ENCODE measurements at regions not wholly inside any gene's neighbourhood (a gene's known extent, or its start where the extent isn't known, plus 50 kb on each side); places are given as distances from the start of the nearest gene placed in this dataset.

DNA sequence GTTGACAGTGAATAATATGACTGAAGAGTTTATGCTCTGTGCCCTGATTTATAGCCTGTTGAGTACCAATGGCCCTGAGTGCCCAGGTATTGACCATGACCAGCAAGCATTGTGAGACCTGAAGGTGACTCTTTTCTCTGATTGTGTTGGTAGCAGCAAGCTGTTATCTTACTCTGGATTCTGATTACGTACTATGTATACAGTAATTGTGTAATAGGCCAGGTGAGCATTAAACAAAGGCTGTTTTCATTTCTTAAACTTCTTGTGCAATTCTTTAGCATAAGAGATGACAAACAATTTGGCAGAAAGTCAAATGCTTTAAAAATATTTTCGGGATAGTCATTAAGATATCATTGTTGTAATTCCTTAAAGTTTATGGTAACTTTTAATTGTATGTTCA lies 111.7 kb upstream of the PTPRK start:
- H3K27me3 ChIP-seq (replicated peaks; ENCODE audit: insufficient read depth, low read depth, low read length, poor library complexity), result no peaks in the 10 kb centered on the region
- no peak for DNase-seq (ENCODE audit: low spot score)
- CTCF ChIA-PET, result no interaction called here
- no peak overlapping the region for H3K4me3 ChIP-seq (ENCODE audit: low read depth, low read length, poor library complexity, severe bottlenecking)
- no peaks in the 10 kb centered on the region for H3K9me3 ChIP-seq (ENCODE audit: low read depth, low read length, poor library complexity, severe bottlenecking)
- no TSS peak for BruUV-seq (replicated peaks)
- TF ChIP-seq EZH2 (IDR thresholded peaks at IDR 0.05; ENCODE audit: borderline replicate concordance, low read depth, low read length, poor library complexity, severe bottlenecking) (no peak), CTCF (conservative IDR thresholded peaks at IDR 0.05; ENCODE audit: low read depth, low read length) (no peak)
- no peaks in the 10 kb centered on the region for H3K4me1 ChIP-seq (ENCODE audit: insufficient read depth, low read length, poor library complexity, severe bottlenecking)
- no peak overlapping the region for H3K27ac ChIP-seq (ENCODE audit: low read depth, low read length, poor library complexity, severe bottlenecking)
- POLR2A ChIA-PET (ENCODE audit: low non-redundant PET), result no interaction called here
- no peaks in the 10 kb centered on the region for H3K36me3 ChIP-seq (ENCODE audit: insufficient read depth, low read length, poor library complexity, severe bottlenecking)
- intact Hi-C loops (cut with micrococcal nuclease; ENCODE audit: unreplicated experiment), result no loop called here

DNA sequence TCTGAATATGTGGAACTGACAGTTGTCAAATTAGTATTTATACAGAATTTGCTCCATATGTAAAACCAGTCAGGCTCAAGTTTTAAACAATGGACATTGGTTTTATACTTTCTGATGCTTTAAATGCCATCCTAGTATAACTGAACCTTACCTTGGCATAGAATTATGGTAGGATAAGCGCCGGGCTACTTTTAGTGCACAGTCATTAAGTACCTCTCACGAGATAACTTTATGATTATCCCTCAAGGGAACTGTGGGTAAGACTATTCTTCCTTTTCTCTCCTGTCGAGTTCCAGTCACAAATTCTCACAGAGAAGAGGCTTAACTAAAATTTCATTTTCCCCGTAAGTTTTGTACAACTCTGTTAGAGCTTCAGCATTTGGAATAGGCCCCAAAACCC lies 110.6 kb upstream of the PTPRK start:
- DNase-seq (ENCODE audit: low spot score), result no peak
- no peaks in the 10 kb centered on the region for H3K4me1 ChIP-seq (ENCODE audit: insufficient read depth, low read length, poor library complexity, severe bottlenecking)
- intact Hi-C loops (cut with micrococcal nuclease; ENCODE audit: unreplicated experiment), result no loop called here
- H3K36me3 ChIP-seq (ENCODE audit: insufficient read depth, low read length, poor library complexity, severe bottlenecking), result no peaks in the 10 kb centered on the region
- POLR2A ChIA-PET (ENCODE audit: low non-redundant PET), result no interaction called here
- CTCF ChIA-PET, result no interaction called here
- no peaks in the 10 kb centered on the region for H3K27me3 ChIP-seq (replicated peaks; ENCODE audit: insufficient read depth, low read depth, low read length, poor library complexity)
- H3K9me3 ChIP-seq (ENCODE audit: low read depth, low read length, poor library complexity, severe bottlenecking), result no peaks in the 10 kb centered on the region
- BruUV-seq (replicated peaks), result no TSS peak
- no peak overlapping the region for H3K27ac ChIP-seq (ENCODE audit: low read depth, low read length, poor library complexity, severe bottlenecking)
- H3K4me3 ChIP-seq (ENCODE audit: low read depth, low read length, poor library complexity, severe bottlenecking), result no peak overlapping the region
- TF ChIP-seq CTCF (conservative IDR thresholded peaks at IDR 0.05; ENCODE audit: low read depth, low read length) (no peak), EZH2 (IDR thresholded peaks at IDR 0.05; ENCODE audit: borderline replicate concordance, low read depth, low read length, poor library complexity, severe bottlenecking) (no peak)

- TF ChIP-seq CTCF (conservative IDR thresholded peaks at IDR 0.05; ENCODE audit: low read depth, low read length), result no peak
- TF ChIP-seq EZH2 (IDR thresholded peaks at IDR 0.05; ENCODE audit: borderline replicate concordance, low read depth, low read length, poor library complexity, severe bottlenecking), result no peak
- no peaks in the 10 kb centered on the region for H3K27me3 ChIP-seq (replicated peaks; ENCODE audit: insufficient read depth, low read depth, low read length, poor library complexity)
- H3K27ac ChIP-seq (ENCODE audit: low read depth, low read length, poor library complexity, severe bottlenecking), result no peak overlapping the region
- ChIA-PET POLR2A (ENCODE audit: low non-redundant PET) (no interaction called here), CTCF (no interaction called here)
- no peaks in the 10 kb centered on the region for H3K9me3 ChIP-seq (ENCODE audit: low read depth, low read length, poor library complexity, severe bottlenecking)
- H3K4me3 ChIP-seq (ENCODE audit: low read depth, low read length, poor library complexity, severe bottlenecking), result no peak overlapping the region
- H3K4me1 ChIP-seq (ENCODE audit: insufficient read depth, low read length, poor library complexity, severe bottlenecking), result no peaks in the 10 kb centered on the region
- intact Hi-C loops (cut with micrococcal nuclease; ENCODE audit: unreplicated experiment), result no loop called here
- no TSS peak for BruUV-seq (replicated peaks)
- no peak for DNase-seq (ENCODE audit: low spot score)
- no peaks in the 10 kb centered on the region for H3K36me3 ChIP-seq (ENCODE audit: insufficient read depth, low read length, poor library complexity, severe bottlenecking)
Measured at GRCh38 chr6:128630213-128630612, 109.8 kb upstream of the PTPRK start.

All from A673 (cell line).